Pancreas (tissue), 10 donors: ENCODE measurements at regions not wholly inside any gene's neighbourhood (a gene's known extent, or its start where the extent isn't known, plus 50 kb on each side); places are given as distances from the start of the nearest gene placed in this dataset.

Experiments
- ATAC-seq, 4 donors: fragments of 200-7000 bp; cut with Tn5 transposase; one replicate each; pipeline versions ENCODE4 v1.8.0 to v1.9.1; 2020; ENCODE audit warnings: mild to moderate bottlenecking in 4 of 4, moderate library complexity in 4 of 4
- DNase-seq, 6 donors: peaks; one replicate each; pipeline ENCODE4 v3.0.0-alpha.2; 2020
- FAIRE-seq: peaks from 2 replicates; lab custom pipeline; 2012; peaks lifted over from hg19 to GRCh38; lab: Jason Lieb, UNC
- H3K27ac ChIP-seq, 4 donors: fragments of 200-600 bp; sonication (generic); 1 replicate in 3 of 4; 2 replicates in 1 of 4; pipeline versions ENCODE4 v1.5.0 to v1.8.0; 2020
- H3K27me3 ChIP-seq, 4 donors: fragments of 200-600 bp; one replicate each; pipeline ENCODE4 v1.8.0; 2021
- H3K36me3 ChIP-seq, 3 donors: fragments of 200-600 bp; sonication (generic) in 1 of 3; one replicate each; pipeline versions ENCODE4 v1.5.0 to v1.8.0; 2020 to 2021
- H3K4me1 ChIP-seq, 3 donors: fragments of 200-600 bp; one replicate each; pipeline ENCODE4 v1.8.0; 2021
- H3K4me3 ChIP-seq, 4 donors: fragments of 200-600 bp; sonication (generic) in 2 of 4; one replicate each; pipeline versions ENCODE4 v1.5.0 to v1.8.0; 2020 to 2021
- H3K9me3 ChIP-seq, 4 donors: fragments of 200-600 bp; one replicate each; pipeline ENCODE4 v1.8.0; 2021
- CTCF ChIP-seq, 4 donors: fragments of 200-600 bp; sonication (generic) in 3 of 4; IDR thresholded peaks; one replicate each; pipeline versions ENCODE4 v1.5.0 to v1.8.0; 2021; ENCODE audit warnings: antibody characterized with exemption in 4 of 4
- WGBS, 2 donors: extraction: QIAGEN DNeasy Blood & Tissue Kit; methylation state at CpG; one replicate each; pipeline ENCODE4 v1.1.7; 2013; 5-methylcytosine and 5-hydroxymethylcytosine counted together
- intact Hi-C, 3 donors: fragments of 100-400 bp; cut with DNase I; formaldehyde crosslinking; loops; one replicate each; pipeline versions ENCODE4 v1.11.1 to v1.14.2; 2022
- donor health status: healthy with polysubstance abuse.
- donor health status: DM: no; HTN: no; CAD: no; lungs with moderate emphysema.
- donor health status: DM: no; HTN: no; CAD: no.
- donor health status: control.
- donor health status: control.
- donor health status: Bipolar disorder and iron deficiency.
- donor health status: DM: yes; HTN: yes; CAD: no.
- donor health status: DM: no; HTN: no; CAD: no.
- donor health status: DM: no; HTN: no; CAD: no.
- donor health status: DM: yes; HTN: yes; CAD: no.

- Histone ChIP-seq H3K27me3 (peaks cover 0 to 5% (median 0%) of the 10 kb centered on the region in 4 donors), H3K27ac (no peak overlapping the region), H3K4me1 (no peaks in the 10 kb centered on the region), H3K9me3 (no peaks in the 10 kb centered on the region), H3K4me3 (no peak overlapping the region), H3K36me3 (no peaks in the 10 kb centered on the region)
- no peak for FAIRE-seq
- intact Hi-C loops: no loop called here
- no peak for DNase-seq
- 79 to 87% methylated on average over 3 of the region's 3 CpGs for WGBS, 2 donors
- no peak for TF ChIP-seq CTCF (IDR thresholded peaks at IDR 0.05)
- no peak for ATAC-seq
These were observed 129.2 kb upstream of the CCL2 start for GRCh38 chr17:34125921-34126320.

GRCh38 chr17:34126496-34126895 is 128.6 kb upstream of the CCL2 start:
- H3K27me3 ChIP-seq: peaks cover 0 to 5% (median 0%) of the 10 kb centered on the region in 4 donors
- FAIRE-seq (no peak), DNase-seq (no peak), ATAC-seq (no peak)
- intact Hi-C loops: no loop called here
- no peaks in the 10 kb centered on the region for H3K9me3 ChIP-seq
- H3K4me3 ChIP-seq: no peak overlapping the region
- no peaks in the 10 kb centered on the region for H3K4me1 ChIP-seq
- no peaks in the 10 kb centered on the region for H3K36me3 ChIP-seq
- H3K27ac ChIP-seq: no peak overlapping the region
- TF ChIP-seq CTCF (IDR thresholded peaks at IDR 0.05): no peak
- 64 to 74% methylated on average over 7 of the region's 7 CpGs for WGBS, 2 donors

GRCh38 chr17:34126965-34127364 is 128.1 kb upstream of the CCL2 start:
- TF ChIP-seq CTCF (IDR thresholded peaks at IDR 0.05): no peak
- FAIRE-seq (no peak), DNase-seq (no peak), ATAC-seq (no peak)
- intact Hi-C loops: no loop called here
- peaks cover 0 to 5% (median 0%) of the 10 kb centered on the region in 4 donors for H3K27me3 ChIP-seq
- H3K9me3 ChIP-seq: no peaks in the 10 kb centered on the region
- H3K36me3 ChIP-seq: no peaks in the 10 kb centered on the region
- no peak overlapping the region for H3K27ac ChIP-seq
- no peaks in the 10 kb centered on the region for H3K4me1 ChIP-seq
- H3K4me3 ChIP-seq: no peak overlapping the region
- WGBS, 2 donors: 23 to 28% methylated on average over 3 of the region's 3 CpGs

GRCh38 chr17:34130544-34130943 is 124.5 kb upstream of the CCL2 start:
- no peaks in the 10 kb centered on the region for H3K27me3 ChIP-seq
- no peaks in the 10 kb centered on the region for H3K36me3 ChIP-seq
- H3K9me3 ChIP-seq: no peaks in the 10 kb centered on the region
- no peak for FAIRE-seq
- H3K27ac ChIP-seq: no peak overlapping the region
- H3K4me3 ChIP-seq: no peak overlapping the region
- intact Hi-C loops: no loop called here
- 43 to 46% methylated on average over 2 of the region's 2 CpGs for WGBS, 2 donors
- no peaks in the 10 kb centered on the region for H3K4me1 ChIP-seq
- no peak for TF ChIP-seq CTCF (IDR thresholded peaks at IDR 0.05)
- ATAC-seq: peak in 1 of 4 donors; percentile 35
- DNase-seq: no peak

GRCh38 chr17:34131386-34131785 is 123.7 kb upstream of the CCL2 start:
- WGBS, 2 donors: 66 to 68% methylated on average over 3 of the region's 3 CpGs
- intact Hi-C loops: no loop called here
- Histone ChIP-seq H3K27me3 (no peaks in the 10 kb centered on the region), H3K36me3 (no peaks in the 10 kb centered on the region), H3K4me3 (no peak overlapping the region), H3K4me1 (no peaks in the 10 kb centered on the region), H3K27ac (no peak overlapping the region), H3K9me3 (no peaks in the 10 kb centered on the region)
- DNase-seq (no peak), FAIRE-seq (no peak), ATAC-seq (no peak)
- TF ChIP-seq CTCF (IDR thresholded peaks at IDR 0.05): no peak
